ENCODE measurements at regions not wholly inside any gene's neighbourhood (a gene's known extent, or its start where the extent isn't known, plus 50 kb on each side); places are given as distances from the start of the nearest gene placed in this dataset.

- Mint-ChIP-seq H3K4me1 (peaks cover 7 to 10% of the 10 kb centered on the region in 2 donors), H3K27me3 (ENCODE audit: low read depth in 3 of 3) (peaks cover 0 to 2% (median 0%) of the 10 kb centered on the region in 3 donors), H3K9me3 (no peaks in the 10 kb centered on the region), H3K36me3 (no peaks in the 10 kb centered on the region), H3K4me3 (no peak overlapping the region), H3K27ac (no peak overlapping the region)
- no peak for DNase-seq
These were observed 234.0 kb upstream of the PITRM1 start for GRCh38 chr10:3406556-3406955.

GRCh38 chr10:3404381-3404780, 231.8 kb upstream of the PITRM1 start:
- DNase-seq, result no peak
- Mint-ChIP-seq H3K4me3 (no peak overlapping the region), H3K27me3 (ENCODE audit: low read depth in 3 of 3) (peaks cover 0 to 2% (median 0%) of the 10 kb centered on the region in 3 donors), H3K36me3 (no peaks in the 10 kb centered on the region), H3K27ac (no peak overlapping the region), H3K9me3 (no peaks in the 10 kb centered on the region), H3K4me1 (peaks cover 7 to 10% of the 10 kb centered on the region in 2 donors)

GRCh38 chr10:3402187-3402751, 229.7 kb upstream of the PITRM1 start:
- no peak overlapping the region for H3K27ac Mint-ChIP-seq
- DNase-seq, result no peak
- no peaks in the 10 kb centered on the region for H3K4me1 Mint-ChIP-seq
- no peaks in the 10 kb centered on the region for H3K36me3 Mint-ChIP-seq
- H3K27me3 Mint-ChIP-seq (ENCODE audit: low read depth in 3 of 3), result peaks cover 0 to 5% (median 2%) of the 10 kb centered on the region in 3 donors
- H3K9me3 Mint-ChIP-seq, result no peaks in the 10 kb centered on the region
- no peak overlapping the region for H3K4me3 Mint-ChIP-seq

GRCh38 chr10:3401491-3401938, 228.9 kb upstream of the PITRM1 start:
- H3K27me3 Mint-ChIP-seq (ENCODE audit: low read depth in 3 of 3), result peaks cover 0 to 5% (median 2%) of the 10 kb centered on the region in 3 donors
- no peak for DNase-seq
- H3K4me1 Mint-ChIP-seq, result no peaks in the 10 kb centered on the region
- no peak overlapping the region for H3K4me3 Mint-ChIP-seq
- H3K36me3 Mint-ChIP-seq, result no peaks in the 10 kb centered on the region
- no peak overlapping the region for H3K27ac Mint-ChIP-seq
- H3K9me3 Mint-ChIP-seq, result no peaks in the 10 kb centered on the region

GRCh38 chr10:3400348-3400747, 227.8 kb upstream of the PITRM1 start:
- no peaks in the 10 kb centered on the region for H3K36me3 Mint-ChIP-seq
- no peaks in the 10 kb centered on the region for H3K9me3 Mint-ChIP-seq
- no peak for DNase-seq
- no peaks in the 10 kb centered on the region for H3K4me1 Mint-ChIP-seq
- no peak overlapping the region for H3K4me3 Mint-ChIP-seq
- H3K27ac Mint-ChIP-seq, result no peak overlapping the region
- peaks cover 0 to 3% (median 2%) of the 10 kb centered on the region in 3 donors for H3K27me3 Mint-ChIP-seq (ENCODE audit: low read depth in 3 of 3)

- no peaks in the 10 kb centered on the region for H3K36me3 Mint-ChIP-seq
- H3K4me1 Mint-ChIP-seq, result no peaks in the 10 kb centered on the region
- H3K27me3 Mint-ChIP-seq (ENCODE audit: low read depth in 3 of 3), result peaks cover 0 to 3% (median 2%) of the 10 kb centered on the region in 3 donors
- no peak overlapping the region for H3K4me3 Mint-ChIP-seq
- DNase-seq, result no peak
- no peaks in the 10 kb centered on the region for H3K9me3 Mint-ChIP-seq
- H3K27ac Mint-ChIP-seq, result no peak overlapping the region
These were observed 227.2 kb upstream of the PITRM1 start for GRCh38 chr10:3399756-3400155.

GRCh38 chr10:3398825-3399646, 226.5 kb upstream of the PITRM1 start:
- Mint-ChIP-seq H3K27me3 (ENCODE audit: low read depth in 3 of 3) (peaks cover 0 to 7% (median 2%) of the 10 kb centered on the region in 3 donors), H3K4me3 (no peak overlapping the region), H3K27ac (no peak overlapping the region), H3K4me1 (no peaks in the 10 kb centered on the region), H3K9me3 (no peaks in the 10 kb centered on the region), H3K36me3 (no peaks in the 10 kb centered on the region)
- no peak for DNase-seq

- Mint-ChIP-seq H3K4me3 (no peak overlapping the region), H3K4me1 (no peaks in the 10 kb centered on the region), H3K36me3 (no peaks in the 10 kb centered on the region), H3K9me3 (no peaks in the 10 kb centered on the region), H3K27ac (no peak overlapping the region), H3K27me3 (ENCODE audit: low read depth in 3 of 3) (peaks cover 0 to 7% (median 2%) of the 10 kb centered on the region in 3 donors)
- DNase-seq, result no peak
These were observed 225.3 kb upstream of the PITRM1 start for GRCh38 chr10:3397846-3398245.

GRCh38 chr10:3397231-3397630, 224.6 kb upstream of the PITRM1 start:
- Mint-ChIP-seq H3K36me3 (no peaks in the 10 kb centered on the region), H3K27ac (no peak overlapping the region), H3K4me1 (no peaks in the 10 kb centered on the region), H3K27me3 (ENCODE audit: low read depth in 3 of 3) (peaks cover 0 to 9% (median 2%) of the 10 kb centered on the region in 3 donors), H3K4me3 (no peak overlapping the region), H3K9me3 (no peaks in the 10 kb centered on the region)
- DNase-seq, result no peak

GRCh38 chr10:3396116-3396515, 223.5 kb upstream of the PITRM1 start:
- Mint-ChIP-seq H3K4me1 (no peaks in the 10 kb centered on the region), H3K27me3 (ENCODE audit: low read depth in 3 of 3) (peaks cover 0 to 11% (median 2%) of the 10 kb centered on the region in 3 donors), H3K4me3 (no peak overlapping the region), H3K36me3 (no peaks in the 10 kb centered on the region), H3K27ac (no peak overlapping the region), H3K9me3 (no peaks in the 10 kb centered on the region)
- DNase-seq, result no peak

- no peaks in the 10 kb centered on the region for H3K4me1 Mint-ChIP-seq
- no peak overlapping the region for H3K4me3 Mint-ChIP-seq
- H3K36me3 Mint-ChIP-seq, result no peaks in the 10 kb centered on the region
- H3K27ac Mint-ChIP-seq, result no peak overlapping the region
- H3K27me3 Mint-ChIP-seq (ENCODE audit: low read depth in 3 of 3), result peaks cover 2 to 11% (median 5%) of the 10 kb centered on the region in 3 donors
- DNase-seq, result no peak
- no peaks in the 10 kb centered on the region for H3K9me3 Mint-ChIP-seq
These were observed 222.9 kb upstream of the PITRM1 start for GRCh38 chr10:3395458-3395861.

GRCh38 chr10:3395041-3395440, 222.5 kb upstream of the PITRM1 start:
- no peaks in the 10 kb centered on the region for H3K36me3 Mint-ChIP-seq

GRCh38 chr10:3393958-3394357, 221.4 kb upstream of the PITRM1 start:
- H3K4me3 Mint-ChIP-seq, result no peak overlapping the region
- H3K36me3 Mint-ChIP-seq, result no peaks in the 10 kb centered on the region
- no peak overlapping the region for H3K27ac Mint-ChIP-seq
- H3K4me1 Mint-ChIP-seq, result no peaks in the 10 kb centered on the region
- H3K9me3 Mint-ChIP-seq, result no peaks in the 10 kb centered on the region
- H3K27me3 Mint-ChIP-seq (ENCODE audit: low read depth in 3 of 3), result peaks cover 2 to 8% (median 3%) of the 10 kb centered on the region in 3 donors
- DNase-seq, result no peak

More at GRCh38 chr10:3395041-3395440, 222.5 kb upstream of the PITRM1 start:
- Mint-ChIP-seq H3K4me1 (no peaks in the 10 kb centered on the region), H3K9me3 (no peaks in the 10 kb centered on the region), H3K27me3 (ENCODE audit: low read depth in 3 of 3) (peaks cover 2 to 11% (median 5%) of the 10 kb centered on the region in 3 donors), H3K4me3 (no peak overlapping the region), H3K27ac (no peak overlapping the region)
- DNase-seq, result no peak

GRCh38 chr10:3391657-3392056, 219.1 kb upstream of the PITRM1 start:
- no peaks in the 10 kb centered on the region for H3K4me1 Mint-ChIP-seq
- H3K36me3 Mint-ChIP-seq, result no peaks in the 10 kb centered on the region
- peaks cover 2 to 12% (median 6%) of the 10 kb centered on the region in 3 donors for H3K27me3 Mint-ChIP-seq (ENCODE audit: low read depth in 3 of 3)
- H3K4me3 Mint-ChIP-seq, result no peak overlapping the region
- no peak overlapping the region for H3K27ac Mint-ChIP-seq
- no peaks in the 10 kb centered on the region for H3K9me3 Mint-ChIP-seq
- DNase-seq, result no peak

All from immature natural killer cell (primary cell).